ENCODE measurements at regions not wholly inside any gene's neighbourhood (a gene's known extent, or its start where the extent isn't known, plus 50 kb on each side); places are given as distances from the start of the nearest gene placed in this dataset.

- H4K8ac ChIP-seq (ENCODE audit: low read depth in 2 of 2, low read length in 2 of 2) = no peak overlapping the region
- H3K4me3 ChIP-seq (ENCODE audit: insufficient read depth, low read depth, low read length) = no peak overlapping the region
- 93% methylated on average over 3 of the region's 8 CpGs; no CpG with 5 or more reads in 1 of the 2 experiments for WGBS, 2 experiments (ENCODE audit: extremely low coverage in 2 of 2, insufficient read length in 1 of 2)
- no TSS peak for BruUV-seq (replicated peaks)
- H3K14ac ChIP-seq (replicated peaks; ENCODE audit: low read depth, low read length) = no peak overlapping the region
- no peaks in the 10 kb centered on the region for H3K36me3 ChIP-seq (ENCODE audit: control insufficient read depth, insufficient read depth, low read length)
- no peaks in the 10 kb centered on the region for H3K4me1 ChIP-seq (ENCODE audit: control insufficient read depth, insufficient read depth, low read length)
- dilution Hi-C loops (cut with HindIII; ENCODE audit: low sequenced_read_pairs, unreplicated experiment) = no loop called here
- no peaks in the 10 kb centered on the region for H3K9me1 ChIP-seq (ENCODE audit: insufficient read depth, low read length)
- ATAC-seq (ENCODE audit: low read depth) = no peak
- peaks cover 12% of the 10 kb centered on the region; the same call in 1 of the 2 replicates for H3K27me3 ChIP-seq (ENCODE audit: control insufficient read depth, insufficient read depth, low read length)
- TF ChIP-seq CHD1 (IDR thresholded peaks at IDR 0.05; ENCODE audit: low read depth, low read length) (no peak), RFX5 (IDR thresholded peaks at IDR 0.05; ENCODE audit: low read depth, low read length) (no peak), CEBPB (IDR thresholded peaks at IDR 0.05; ENCODE audit: low read depth, low read length) (no peak), BHLHE40 (IDR thresholded peaks at IDR 0.05; ENCODE audit: low read depth, low read length) (no peak), SMC3 (IDR thresholded peaks at IDR 0.05; ENCODE audit: low read depth, low read length) (no peak), RAD21 (IDR thresholded peaks at IDR 0.05; ENCODE audit: low read length) (no peak), ELK1 (IDR thresholded peaks at IDR 0.05; ENCODE audit: borderline replicate concordance, low read depth, low read length) (no peak), FOS (IDR thresholded peaks at IDR 0.05; ENCODE audit: low read depth, low read length) (no peak), USF2 (IDR thresholded peaks at IDR 0.05; ENCODE audit: low read depth, low read length) (no peak), CTCF (conservative IDR thresholded peaks at IDR 0.05; ENCODE audit: low read depth, low read length) (no peak), MAZ (IDR thresholded peaks at IDR 0.05; ENCODE audit: borderline replicate concordance, low read depth, low read length) (no peak), POLR2A (IDR thresholded peaks at IDR 0.05; ENCODE audit: low read depth, low read length) (no peak), RCOR1 (IDR thresholded peaks at IDR 0.05; ENCODE audit: insufficient replicate concordance, low read length) (no peak), MXI1 (IDR thresholded peaks at IDR 0.05; ENCODE audit: borderline replicate concordance, low read depth, low read length) (no peak), MAFK (IDR thresholded peaks at IDR 0.05; ENCODE audit: low read depth, low read length) (no peak), NFE2L2 (IDR thresholded peaks at IDR 0.05; ENCODE audit: low read depth, low read length) (no peak)
- ChIA-PET POLR2A (ENCODE audit: unreplicated experiment) (no interaction called here), CTCF (interaction anchor here (1.1 kb wide), 1 partner anchor 9 kb away, joined by 3 read pairs; no protein-coding TSS in a partner anchor)
- H2BK20ac ChIP-seq (ENCODE audit: low read depth, low read length) = no peak overlapping the region
- DNase-seq = no peak
- H2BK5ac ChIP-seq (ENCODE audit: low read depth, low read length, poor library complexity, severe bottlenecking) = no peak overlapping the region
- no peak overlapping the region for H3K4me2 ChIP-seq (ENCODE audit: low read depth, low read length)
- no peak overlapping the region for H3K27ac ChIP-seq (ENCODE audit: insufficient read depth, low read length)
- no peak overlapping the region for H3K9ac ChIP-seq (ENCODE audit: low read depth, low read length)
- in situ Hi-C loops (cut with MboI; ENCODE audit: low sequenced_read_pairs) = no loop called here
- intact Hi-C loops (cut with micrococcal nuclease) = no loop called here
- no peak overlapping the region for H4K5ac ChIP-seq (ENCODE audit: low read depth, low read length)
- H2AK9ac ChIP-seq (replicated peaks; ENCODE audit: low read depth, low read length, poor library complexity) = no peak overlapping the region
- H2BK15ac ChIP-seq (ENCODE audit: low read depth, low read length) = no peak overlapping the region; the same call in 2 of the 3 replicates
- H2BK120ac ChIP-seq (ENCODE audit: low read depth, low read length) = no peak overlapping the region
- H3K18ac ChIP-seq (ENCODE audit: low read depth, low read length) = no peak overlapping the region
- H3K79me1 ChIP-seq (ENCODE audit: low read depth in 1 of 2, low read length in 2 of 2) = no peaks in the 10 kb centered on the region
- no peak overlapping the region for H3K23ac ChIP-seq (ENCODE audit: low read depth, low read length)
- peaks cover 3% of the 10 kb centered on the region; the same call in 1 of the 2 replicates for H3K9me3 ChIP-seq (ENCODE audit: control insufficient read depth, insufficient read depth, low read length)
- H2AFZ ChIP-seq (replicated peaks; ENCODE audit: low read length, poor library complexity) = no peak overlapping the region
- no peak overlapping the region for H4K91ac ChIP-seq (ENCODE audit: insufficient read depth, low read depth, low read length)
- H3K4ac ChIP-seq (ENCODE audit: low read depth, low read length) = no peak overlapping the region
- no peak overlapping the region for H2AK5ac ChIP-seq (ENCODE audit: low read depth, low read length)
- H3K56ac ChIP-seq (ENCODE audit: extremely low read depth, insufficient read depth, low read length) = no peak overlapping the region
- H4K20me1 ChIP-seq (ENCODE audit: insufficient read depth, low read length) = no peaks in the 10 kb centered on the region
Observed at GRCh38 chr20:43835944-43836508, 78.6 kb upstream of the TOX2 start.
